Panc1 (cell line): ENCODE measurements at regions not wholly inside any gene's neighbourhood (a gene's known extent, or its start where the extent isn't known, plus 50 kb on each side); places are given as distances from the start of the nearest gene placed in this dataset.

Experiments
- REST ChIP-seq, 2 experiments: IDR thresholded peaks; 2 replicates each; pipeline ENCODE4 v1.6.1; 2011 to 2012; ENCODE audit warnings: low read depth in 2 of 2, control low read depth in 1 of 2, low read length in 1 of 2, mild to moderate bottlenecking in 1 of 2, moderate library complexity in 1 of 2; ENCODE audit not compliant: insufficient read depth in 1 of 2
- SIN3A ChIP-seq: IDR thresholded peaks from 2 replicates; pipeline ENCODE4 v1.6.1; 2012; ENCODE audit warnings: low read depth, mild to moderate bottlenecking, low read length, moderate library complexity, borderline replicate concordance; ENCODE audit not compliant: insufficient read depth
- TF ChIP-seq, protein P1 (sequence below): fragments of 450-650 bp; IDR thresholded peaks from 2 replicates; pipeline ENCODE4 v1.5.1; 2017; ENCODE audit warnings: mild to moderate bottlenecking

GRCh38 chr14:99057576-99058083 is 214.4 kb downstream of the BCL11B start:
- TF ChIP-seq, protein P1, sequence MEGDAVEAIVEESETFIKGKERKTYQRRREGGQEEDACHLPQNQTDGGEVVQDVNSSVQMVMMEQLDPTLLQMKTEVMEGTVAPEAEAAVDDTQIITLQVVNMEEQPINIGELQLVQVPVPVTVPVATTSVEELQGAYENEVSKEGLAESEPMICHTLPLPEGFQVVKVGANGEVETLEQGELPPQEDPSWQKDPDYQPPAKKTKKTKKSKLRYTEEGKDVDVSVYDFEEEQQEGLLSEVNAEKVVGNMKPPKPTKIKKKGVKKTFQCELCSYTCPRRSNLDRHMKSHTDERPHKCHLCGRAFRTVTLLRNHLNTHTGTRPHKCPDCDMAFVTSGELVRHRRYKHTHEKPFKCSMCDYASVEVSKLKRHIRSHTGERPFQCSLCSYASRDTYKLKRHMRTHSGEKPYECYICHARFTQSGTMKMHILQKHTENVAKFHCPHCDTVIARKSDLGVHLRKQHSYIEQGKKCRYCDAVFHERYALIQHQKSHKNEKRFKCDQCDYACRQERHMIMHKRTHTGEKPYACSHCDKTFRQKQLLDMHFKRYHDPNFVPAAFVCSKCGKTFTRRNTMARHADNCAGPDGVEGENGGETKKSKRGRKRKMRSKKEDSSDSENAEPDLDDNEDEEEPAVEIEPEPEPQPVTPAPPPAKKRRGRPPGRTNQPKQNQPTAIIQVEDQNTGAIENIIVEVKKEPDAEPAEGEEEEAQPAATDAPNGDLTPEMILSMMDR = no peak
- TF ChIP-seq SIN3A (no peak), REST (IDR thresholded peaks at IDR 0.05; ENCODE audit: insufficient read depth in 1 of 2, low read depth in 2 of 2, low read length in 1 of 2) (no peak)
